ENCODE measurements at regions not wholly inside any gene's neighbourhood (a gene's known extent, or its start where the extent isn't known, plus 50 kb on each side); places are given as distances from the start of the nearest gene placed in this dataset.

DNA sequence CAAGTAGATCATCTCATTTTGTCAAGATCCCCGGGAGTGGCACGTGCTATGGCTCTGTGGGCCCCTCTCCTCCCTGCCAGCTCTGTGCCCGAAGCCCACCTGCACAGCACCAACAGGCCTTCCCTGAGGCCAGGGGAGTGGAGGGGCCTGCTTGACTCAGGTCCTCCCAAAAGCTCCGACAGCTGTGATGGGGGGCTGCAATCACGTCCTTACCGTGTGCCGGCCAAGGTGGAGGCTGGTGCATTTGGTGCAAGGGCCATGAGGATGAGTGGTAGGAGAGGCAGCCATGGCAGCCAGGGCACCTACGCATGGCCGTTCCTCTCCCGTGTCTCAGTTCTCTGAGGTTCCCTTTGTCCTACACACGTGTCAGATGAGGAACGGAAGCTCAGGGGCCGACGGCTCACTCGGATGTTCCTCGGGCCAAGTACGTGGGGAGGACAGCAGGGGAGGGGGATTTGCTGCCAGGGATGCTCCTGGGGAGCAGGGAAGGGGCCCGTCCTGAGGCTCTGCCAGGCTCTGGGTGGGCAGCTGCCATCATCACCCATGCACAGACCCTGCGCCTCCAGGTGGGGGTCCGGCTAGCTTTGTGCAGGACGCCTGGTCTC, 95.8 kb downstream of the HMX1 start:
- DNase-seq: no peak
- H3K36me3 ChIP-seq: no peaks in the 10 kb centered on the region
- H3K4me1 ChIP-seq: no peaks in the 10 kb centered on the region
- intact Hi-C loops (cut with DNase I): no loop called here
- TF ChIP-seq, protein P1, sequence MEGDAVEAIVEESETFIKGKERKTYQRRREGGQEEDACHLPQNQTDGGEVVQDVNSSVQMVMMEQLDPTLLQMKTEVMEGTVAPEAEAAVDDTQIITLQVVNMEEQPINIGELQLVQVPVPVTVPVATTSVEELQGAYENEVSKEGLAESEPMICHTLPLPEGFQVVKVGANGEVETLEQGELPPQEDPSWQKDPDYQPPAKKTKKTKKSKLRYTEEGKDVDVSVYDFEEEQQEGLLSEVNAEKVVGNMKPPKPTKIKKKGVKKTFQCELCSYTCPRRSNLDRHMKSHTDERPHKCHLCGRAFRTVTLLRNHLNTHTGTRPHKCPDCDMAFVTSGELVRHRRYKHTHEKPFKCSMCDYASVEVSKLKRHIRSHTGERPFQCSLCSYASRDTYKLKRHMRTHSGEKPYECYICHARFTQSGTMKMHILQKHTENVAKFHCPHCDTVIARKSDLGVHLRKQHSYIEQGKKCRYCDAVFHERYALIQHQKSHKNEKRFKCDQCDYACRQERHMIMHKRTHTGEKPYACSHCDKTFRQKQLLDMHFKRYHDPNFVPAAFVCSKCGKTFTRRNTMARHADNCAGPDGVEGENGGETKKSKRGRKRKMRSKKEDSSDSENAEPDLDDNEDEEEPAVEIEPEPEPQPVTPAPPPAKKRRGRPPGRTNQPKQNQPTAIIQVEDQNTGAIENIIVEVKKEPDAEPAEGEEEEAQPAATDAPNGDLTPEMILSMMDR (IDR thresholded peaks at IDR 0.05): no peak
- no peak for TF ChIP-seq POLR2A (IDR thresholded peaks at IDR 0.05)
- no peaks in the 10 kb centered on the region for H3K27me3 ChIP-seq
- no peak overlapping the region for H3K27ac ChIP-seq
- no peak overlapping the region for H3K4me3 ChIP-seq (replicated peaks in 1 of 3)
- H3K9me3 ChIP-seq: no peaks in the 10 kb centered on the region
- 89 to 92% methylated on average over 12 to 21 of the region's 21 CpGs for WGBS, 2 donors

DNA sequence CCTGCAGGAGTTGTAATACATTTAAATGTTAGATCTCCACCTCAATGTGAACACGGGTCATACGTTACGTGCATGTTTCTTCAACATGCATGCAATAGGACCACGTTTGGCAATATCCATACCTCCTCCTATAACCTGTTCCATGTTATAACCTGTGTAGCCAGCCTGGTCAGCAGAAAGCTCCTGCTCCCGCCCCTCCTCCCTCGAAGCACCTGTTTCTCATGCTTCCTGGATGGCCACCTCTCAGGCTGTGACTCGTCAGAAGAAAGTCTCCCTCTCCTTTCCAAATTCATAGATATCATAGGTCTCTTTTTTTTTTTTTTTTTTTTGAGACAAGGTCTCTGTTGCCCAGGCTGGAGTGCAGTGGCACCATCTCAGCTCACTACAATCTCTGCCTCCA, 96.5 kb downstream of the HMX1 start:
- WGBS, 2 donors: 70 to 78% methylated on average over 7 of the region's 7 CpGs
- no peak overlapping the region for H3K27ac ChIP-seq
- no peaks in the 10 kb centered on the region for H3K27me3 ChIP-seq
- no peak for DNase-seq
- H3K4me1 ChIP-seq: no peaks in the 10 kb centered on the region
- H3K36me3 ChIP-seq: no peaks in the 10 kb centered on the region
- H3K4me3 ChIP-seq (replicated peaks in 1 of 3): no peak overlapping the region
- H3K9me3 ChIP-seq: no peaks in the 10 kb centered on the region
- intact Hi-C loops (cut with DNase I): no loop called here
- TF ChIP-seq, protein P1 (IDR thresholded peaks at IDR 0.05): no peak
- TF ChIP-seq POLR2A (IDR thresholded peaks at IDR 0.05): no peak

DNA sequence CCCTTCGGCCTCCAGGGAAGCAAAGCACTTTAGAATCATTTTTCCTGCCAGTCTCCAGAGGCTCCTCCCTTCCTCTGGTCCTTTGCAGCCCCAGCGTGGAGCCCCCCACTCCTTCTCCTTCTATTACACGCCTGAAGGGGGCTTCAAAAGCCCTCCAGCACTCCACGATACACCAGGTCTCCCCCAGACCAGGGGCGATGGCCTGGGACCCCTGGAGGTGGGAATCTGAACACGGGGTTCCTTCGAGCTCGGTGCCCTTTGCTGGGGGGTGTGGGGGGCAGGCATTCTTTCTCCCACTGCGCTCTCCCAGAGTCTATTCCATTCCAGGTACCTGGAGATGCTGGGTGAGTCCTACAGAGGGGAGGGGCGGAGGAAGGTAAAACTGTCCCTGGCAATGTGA, 97.6 kb downstream of the HMX1 start:
- WGBS, 2 donors: 63 to 67% methylated on average over 10 of the region's 10 CpGs
- no peak for DNase-seq
- TF ChIP-seq POLR2A (IDR thresholded peaks at IDR 0.05): no peak
- TF ChIP-seq, protein P1 (IDR thresholded peaks at IDR 0.05): no peak
- no peaks in the 10 kb centered on the region for H3K9me3 ChIP-seq
- H3K36me3 ChIP-seq: no peaks in the 10 kb centered on the region
- no peaks in the 10 kb centered on the region for H3K27me3 ChIP-seq
- H3K4me1 ChIP-seq: no peaks in the 10 kb centered on the region
- H3K4me3 ChIP-seq (replicated peaks in 1 of 3): no peak overlapping the region
- H3K27ac ChIP-seq: no peak overlapping the region
- intact Hi-C loops (cut with DNase I): no loop called here

DNA sequence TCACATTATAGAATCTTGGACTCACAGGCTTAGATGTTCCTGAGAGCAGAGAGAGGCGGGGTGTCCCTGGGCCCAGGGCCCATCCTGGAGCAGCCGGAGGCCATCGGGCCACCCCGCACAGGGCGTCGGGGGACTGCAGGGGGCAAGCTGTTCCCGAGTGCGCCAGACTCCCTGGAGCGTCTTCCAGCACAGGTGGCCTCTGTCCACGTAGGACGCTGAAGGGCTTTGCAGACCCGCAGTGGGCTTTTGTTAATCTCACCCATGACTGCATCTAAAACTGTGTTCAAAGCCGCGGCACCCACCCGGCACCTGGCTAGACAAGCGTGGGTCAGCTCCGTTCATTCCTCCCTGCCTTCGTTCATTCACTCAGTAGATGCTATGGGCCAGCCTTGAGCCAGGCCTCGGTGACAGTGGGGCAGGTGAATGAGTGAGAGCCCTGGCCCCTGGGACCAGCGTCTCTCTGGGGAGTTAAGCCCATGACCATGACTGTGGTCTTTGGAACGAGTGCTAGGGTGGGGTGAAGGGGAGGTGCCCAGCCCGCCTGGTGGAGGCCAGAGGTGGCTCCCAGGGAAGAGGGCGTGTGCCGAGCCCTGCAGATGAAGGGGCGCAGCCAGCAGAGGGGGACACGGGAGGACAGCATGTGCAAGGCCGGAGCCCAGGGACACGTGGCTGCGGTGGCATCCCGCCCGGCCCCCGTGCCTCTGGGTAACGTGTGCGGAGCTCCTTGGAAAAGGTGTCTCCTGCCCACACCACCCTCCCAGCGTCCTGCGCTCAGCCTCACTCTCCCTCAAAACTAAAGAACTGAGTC, 98.3 kb downstream of the HMX1 start:
- WGBS, 2 donors: 75 to 87% methylated on average over 22 to 33 of the region's 36 CpGs
- TF ChIP-seq, protein P1 (IDR thresholded peaks at IDR 0.05): no peak
- TF ChIP-seq POLR2A (IDR thresholded peaks at IDR 0.05): no peak
- no peak for DNase-seq
- H3K4me3 ChIP-seq (replicated peaks in 1 of 3): no peak overlapping the region
- no peak overlapping the region for H3K27ac ChIP-seq
- no peaks in the 10 kb centered on the region for H3K9me3 ChIP-seq
- intact Hi-C loops (cut with DNase I): no loop called here
- no peaks in the 10 kb centered on the region for H3K36me3 ChIP-seq
- no peaks in the 10 kb centered on the region for H3K27me3 ChIP-seq
- no peaks in the 10 kb centered on the region for H3K4me1 ChIP-seq

DNA sequence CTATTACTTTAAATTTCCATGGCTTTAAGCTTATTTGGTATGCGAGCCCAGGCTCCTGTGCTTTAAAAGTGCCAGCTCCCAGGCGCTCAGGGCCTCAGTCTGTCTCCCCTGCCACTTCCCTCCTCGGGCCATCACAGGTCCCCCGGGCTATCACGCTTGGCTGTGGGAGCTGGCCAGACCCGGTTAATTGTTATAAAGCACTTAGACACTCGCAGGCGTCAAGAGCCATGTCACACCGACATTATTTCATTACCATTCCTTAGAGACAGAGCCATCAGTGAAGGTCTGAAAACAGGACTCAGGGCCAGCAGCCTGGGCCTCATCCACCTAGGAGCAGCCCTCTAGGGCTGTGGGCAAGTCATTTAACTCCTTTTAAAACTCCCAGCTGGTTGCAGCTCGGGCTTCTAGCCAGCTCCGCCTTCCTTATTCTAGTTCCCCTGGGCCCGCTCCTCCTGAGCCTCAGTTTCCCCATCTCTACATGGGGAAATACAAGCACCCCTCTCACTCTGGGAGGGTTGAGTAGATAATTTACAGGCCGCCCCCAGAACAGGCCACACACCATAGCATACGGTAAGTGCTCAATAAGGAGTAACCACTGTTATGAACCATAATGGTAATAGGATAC, 99.0 kb downstream of the HMX1 start:
- Histone ChIP-seq H3K27me3 (no peaks in the 10 kb centered on the region), H3K36me3 (no peaks in the 10 kb centered on the region), H3K27ac (no peak overlapping the region), H3K9me3 (no peaks in the 10 kb centered on the region), H3K4me3 (replicated peaks in 1 of 3) (no peak overlapping the region), H3K4me1 (no peaks in the 10 kb centered on the region)
- WGBS, 2 donors: 86% methylated on average over 14 of the region's 14 CpGs
- TF ChIP-seq, protein P1 (IDR thresholded peaks at IDR 0.05): no peak
- TF ChIP-seq POLR2A (IDR thresholded peaks at IDR 0.05): no peak
- intact Hi-C loops (cut with DNase I): no loop called here
- DNase-seq: no peak

Measured in thyroid gland (tissue), 4 donors.